ENCODE measurements at regions not wholly inside any gene's neighbourhood (a gene's known extent, or its start where the extent isn't known, plus 50 kb on each side); places are given as distances from the start of the nearest gene placed in this dataset.

GRCh38 chr5:67880511-67880805 lies 335.1 kb upstream of the PIK3R1 start:
- no peak for TF ChIP-seq POLR2AphosphoS5 (IDR thresholded peaks at IDR 0.05; ENCODE audit: low read depth, low read length)
- TF ChIP-seq POU2F2 (IDR thresholded peaks at IDR 0.05; ENCODE audit: low read depth, low read length) = no peak
- TF ChIP-seq PAX5 (IDR thresholded peaks at IDR 0.05; ENCODE audit: insufficient read depth, low read length, severe bottlenecking) = no peak
